ENCODE measurements at regions not wholly inside any gene's neighbourhood (a gene's known extent, or its start where the extent isn't known, plus 50 kb on each side); places are given as distances from the start of the nearest gene placed in this dataset.

DNA sequence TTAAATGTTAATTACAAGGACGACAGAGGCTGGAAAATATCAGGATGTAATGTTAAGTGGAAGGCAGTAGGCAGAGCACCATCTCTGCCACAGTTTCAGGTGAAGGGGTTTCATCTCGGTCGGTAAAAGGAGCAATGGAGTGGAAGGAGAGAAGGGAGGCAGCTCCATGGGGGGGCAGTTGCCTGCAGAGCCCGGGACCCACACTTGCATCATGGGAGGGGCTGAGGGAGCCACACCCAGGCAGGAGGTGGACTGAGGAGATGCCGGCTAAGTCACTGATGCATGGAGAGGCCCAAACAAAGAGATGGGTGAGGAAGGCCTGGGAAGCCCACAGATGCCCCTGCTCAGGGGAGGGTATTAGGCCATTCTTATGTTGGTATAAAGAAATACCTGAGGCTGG lies 1470.9 kb downstream of the BRD1 start:
- TF ChIP-seq, protein P1, sequence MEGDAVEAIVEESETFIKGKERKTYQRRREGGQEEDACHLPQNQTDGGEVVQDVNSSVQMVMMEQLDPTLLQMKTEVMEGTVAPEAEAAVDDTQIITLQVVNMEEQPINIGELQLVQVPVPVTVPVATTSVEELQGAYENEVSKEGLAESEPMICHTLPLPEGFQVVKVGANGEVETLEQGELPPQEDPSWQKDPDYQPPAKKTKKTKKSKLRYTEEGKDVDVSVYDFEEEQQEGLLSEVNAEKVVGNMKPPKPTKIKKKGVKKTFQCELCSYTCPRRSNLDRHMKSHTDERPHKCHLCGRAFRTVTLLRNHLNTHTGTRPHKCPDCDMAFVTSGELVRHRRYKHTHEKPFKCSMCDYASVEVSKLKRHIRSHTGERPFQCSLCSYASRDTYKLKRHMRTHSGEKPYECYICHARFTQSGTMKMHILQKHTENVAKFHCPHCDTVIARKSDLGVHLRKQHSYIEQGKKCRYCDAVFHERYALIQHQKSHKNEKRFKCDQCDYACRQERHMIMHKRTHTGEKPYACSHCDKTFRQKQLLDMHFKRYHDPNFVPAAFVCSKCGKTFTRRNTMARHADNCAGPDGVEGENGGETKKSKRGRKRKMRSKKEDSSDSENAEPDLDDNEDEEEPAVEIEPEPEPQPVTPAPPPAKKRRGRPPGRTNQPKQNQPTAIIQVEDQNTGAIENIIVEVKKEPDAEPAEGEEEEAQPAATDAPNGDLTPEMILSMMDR (IDR thresholded peaks at IDR 0.05; ENCODE audit: insufficient read depth, low read length, poor library complexity, severe bottlenecking) = no peak
- TF ChIP-seq EZH2phosphoT487 (conservative IDR thresholded peaks at IDR 0.05; ENCODE audit: low read length) = no peak
